Thyroid gland (tissue), 4 donors: ENCODE measurements at regions not wholly inside any gene's neighbourhood (a gene's known extent, or its start where the extent isn't known, plus 50 kb on each side); places are given as distances from the start of the nearest gene placed in this dataset.
"Not testable (repeated sequence)": the region's sequence is repeated elsewhere in the genome, so short reads cannot be mapped to it uniquely, and the experiment has no call there.

Experiments
- CTCF ChIP-seq, 6 experiments: fragments of 200-600 bp in 3 of 6; fragments of 450-650 bp in 3 of 6; sonication (generic) in 3 of 6; IDR thresholded peaks; one replicate each; pipeline ENCODE4 v1.5.1; 2016 to 2019; ENCODE audit warnings: antibody characterized with exemption in 6 of 6, mild to moderate bottlenecking in 2 of 6, inconsistent platforms in 1 of 6, moderate library complexity in 1 of 6
- POLR2A ChIP-seq, 2 donors: fragments of 450-650 bp; IDR thresholded peaks; one replicate each; pipeline ENCODE4 v1.6.1; 2017; ENCODE audit warnings: antibody characterized with exemption in 2 of 2, mild to moderate bottlenecking in 2 of 2, moderate library complexity in 1 of 2

- not testable (repeated sequence) for TF ChIP-seq CTCF, POLR2A (IDR thresholded peaks at IDR 0.05)
Measured at GRCh38 chr17:71513725-71514124, 607.1 kb upstream of the SOX9 start.
